HG03280 (cell line): ENCODE measurements at regions not wholly inside any gene's neighbourhood (a gene's known extent, or its start where the extent isn't known, plus 50 kb on each side); places are given as distances from the start of the nearest gene placed in this dataset.
"Not testable (repeated sequence)": the region's sequence is repeated elsewhere in the genome, so short reads cannot be mapped to it uniquely, and the experiment has no call there.

Source experiments
- ATAC-seq: cut with Tn5 transposase; IDR thresholded peaks from one replicate; pipeline ENCODE4 v1.9.1; 2021; ENCODE audit warnings: mild to moderate bottlenecking, moderate library complexity; ENCODE audit not compliant: unreplicated experiment

DNA sequence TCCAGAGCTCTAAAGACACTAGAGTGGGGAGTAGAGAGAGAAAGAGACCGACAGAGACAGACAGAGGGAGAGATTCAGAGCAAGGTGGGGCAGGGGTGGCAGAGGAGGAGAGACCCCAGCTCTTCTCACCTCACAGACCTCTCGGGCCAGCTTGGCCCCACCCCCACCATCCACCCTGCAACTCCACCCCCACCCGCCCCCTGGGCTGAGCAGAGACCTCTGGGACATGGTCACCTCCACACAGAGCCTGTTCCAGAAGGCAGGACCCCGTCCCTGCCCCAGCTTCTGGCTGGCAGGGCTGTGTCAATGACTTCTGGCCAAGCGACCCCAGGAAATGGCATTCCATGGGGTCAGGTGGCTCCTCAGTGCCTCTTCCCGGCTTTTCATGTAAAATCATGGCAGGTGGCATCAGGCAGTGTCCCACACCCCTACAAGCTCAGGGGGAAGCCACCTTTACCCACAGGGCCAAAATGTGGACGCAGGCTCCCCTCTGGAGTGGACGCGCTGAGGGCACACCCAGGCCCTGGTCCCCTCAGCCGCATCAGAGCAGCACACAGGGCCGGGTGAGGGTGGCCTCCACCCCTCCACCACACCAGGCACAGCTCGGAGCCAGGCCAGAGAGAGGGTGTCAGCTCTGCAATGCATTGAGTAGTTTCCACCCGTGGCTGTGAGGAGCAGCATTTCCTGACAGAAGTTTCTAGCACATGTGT, 131.2 kb upstream of the LPCAT1 start:
- ATAC-seq = no peak

DNA sequence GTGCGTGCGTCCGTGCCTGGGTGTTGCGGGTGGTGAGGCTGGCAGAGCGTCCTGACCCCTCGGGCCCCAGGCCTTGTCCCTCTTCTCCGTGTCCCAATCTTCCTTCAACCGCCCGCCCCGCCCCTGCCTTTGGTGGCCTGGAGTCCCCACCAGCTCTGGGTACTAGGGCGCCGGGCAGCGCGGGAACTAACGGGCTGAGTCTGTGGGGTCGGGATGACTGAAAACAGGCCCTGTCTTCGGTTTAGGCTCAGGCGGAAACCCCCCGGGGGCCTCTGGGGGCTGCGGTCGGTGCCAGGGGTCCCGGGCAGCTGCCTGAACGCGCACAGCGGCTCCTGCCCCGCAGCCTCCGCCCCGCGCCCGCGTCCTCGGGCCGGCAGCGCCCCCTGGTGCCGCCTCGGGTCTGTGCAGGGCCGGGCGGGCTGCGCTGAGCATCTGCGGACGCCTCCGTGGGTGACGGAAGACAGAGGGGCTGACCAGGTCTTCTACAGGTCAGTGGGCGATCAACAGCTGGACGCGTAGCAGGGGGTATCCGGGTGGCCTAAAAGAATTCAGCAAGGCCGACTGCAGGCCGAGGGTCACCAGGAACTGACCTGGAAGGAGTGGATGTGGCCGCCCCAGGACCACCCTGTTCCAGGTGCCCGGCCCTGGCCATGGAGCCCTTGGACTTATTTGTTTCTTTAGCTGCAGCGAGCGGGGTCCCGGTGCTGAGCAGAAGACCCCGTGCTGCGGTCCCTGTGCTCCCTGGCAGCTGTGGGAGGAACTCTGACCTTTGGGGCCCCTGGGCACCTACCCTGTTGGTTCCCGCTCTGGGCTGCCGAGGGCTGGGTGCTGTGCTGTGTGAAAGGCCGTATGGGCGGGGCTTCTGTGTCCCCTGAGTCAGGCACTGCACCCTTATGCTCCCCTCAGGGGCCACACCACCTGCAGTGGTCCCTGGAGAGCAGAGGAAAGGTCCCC, 130.2 kb upstream of the LPCAT1 start:
- ATAC-seq = peak; percentile 92

DNA sequence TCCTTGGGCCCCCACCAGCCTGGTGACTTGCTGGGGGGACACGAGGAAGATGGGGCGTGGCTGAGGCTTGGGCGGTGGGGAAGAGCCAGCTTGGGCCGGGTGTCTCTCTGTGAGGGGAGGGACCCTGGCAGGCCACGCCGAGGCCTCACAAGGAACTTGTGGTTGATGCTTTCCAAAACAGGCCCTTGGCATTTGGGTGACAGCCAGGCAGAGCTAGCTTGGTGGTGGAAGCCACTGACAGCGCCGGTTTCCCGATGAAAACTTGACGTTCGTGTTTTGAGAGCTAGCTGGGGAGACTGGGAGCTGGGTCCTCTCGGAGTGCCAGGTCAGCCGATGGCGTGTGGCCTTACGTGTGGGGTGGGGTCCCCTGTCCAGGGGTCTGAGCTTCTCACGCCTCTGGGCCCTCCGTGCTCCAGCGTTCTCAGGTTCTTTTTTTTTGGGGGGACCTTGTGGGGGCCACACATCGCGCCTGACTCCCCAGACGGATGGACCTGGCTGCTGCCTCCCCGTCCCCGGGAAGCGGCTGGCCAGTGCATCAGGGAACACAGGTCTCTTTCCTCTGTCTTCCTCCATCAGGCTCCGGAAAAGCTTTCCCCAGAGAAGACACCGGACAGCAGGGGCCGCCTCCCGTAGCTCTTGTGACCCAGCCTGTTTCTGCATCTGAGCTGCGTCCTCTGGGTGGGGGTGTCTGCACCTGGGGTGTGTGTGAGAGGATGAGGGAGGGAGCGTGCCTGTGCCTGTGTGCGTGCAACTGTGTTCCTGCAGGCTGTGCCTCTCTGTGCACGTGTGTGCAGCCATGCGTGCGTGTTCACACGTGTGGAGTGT, 129.3 kb upstream of the LPCAT1 start:
- ATAC-seq = peak; percentile 25

DNA sequence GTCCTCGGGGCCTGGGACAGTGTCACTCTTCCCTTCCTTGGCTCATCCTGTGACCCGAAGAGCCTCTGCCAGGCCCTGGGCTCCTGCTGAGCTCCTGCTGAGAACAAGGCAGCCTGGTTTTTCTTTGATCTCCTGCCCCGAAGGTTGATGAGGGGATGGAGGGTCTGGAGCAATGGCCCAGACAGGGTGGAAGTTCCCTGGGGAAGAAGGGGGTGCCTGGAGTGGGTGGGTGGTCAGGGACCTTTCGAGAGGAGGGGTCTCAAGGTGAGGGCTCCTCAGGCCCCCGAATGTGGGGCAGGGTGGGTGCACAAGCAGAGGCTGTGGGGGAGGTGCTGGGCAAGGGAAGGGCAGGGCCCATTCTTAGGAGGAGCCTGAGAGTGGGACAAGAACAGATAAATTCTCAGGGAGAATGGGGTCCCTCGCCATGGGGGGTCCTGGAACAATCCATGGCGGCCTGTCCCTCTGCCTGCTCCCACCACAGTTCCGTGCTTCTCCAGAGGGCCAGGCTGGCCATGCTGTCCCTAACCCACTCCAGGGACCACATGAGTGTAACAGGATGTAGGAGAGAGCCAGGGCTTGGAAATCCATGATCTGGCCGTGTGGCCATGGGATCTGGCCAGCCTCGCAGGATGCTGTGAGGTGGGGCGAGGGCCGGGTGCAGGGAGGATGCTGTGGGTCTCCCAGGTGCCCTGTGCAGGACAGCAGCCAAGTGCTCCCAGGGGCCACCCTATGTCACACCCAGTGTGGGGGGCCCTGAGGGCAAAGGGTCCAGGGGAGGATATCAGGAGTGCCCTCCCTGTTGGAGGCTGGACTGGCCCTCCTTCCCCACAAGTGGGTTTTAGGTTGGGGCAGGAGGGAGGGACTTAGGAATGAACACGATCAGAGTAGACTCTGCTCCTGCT, 128.5 kb upstream of the LPCAT1 start:
- ATAC-seq = no peak

DNA sequence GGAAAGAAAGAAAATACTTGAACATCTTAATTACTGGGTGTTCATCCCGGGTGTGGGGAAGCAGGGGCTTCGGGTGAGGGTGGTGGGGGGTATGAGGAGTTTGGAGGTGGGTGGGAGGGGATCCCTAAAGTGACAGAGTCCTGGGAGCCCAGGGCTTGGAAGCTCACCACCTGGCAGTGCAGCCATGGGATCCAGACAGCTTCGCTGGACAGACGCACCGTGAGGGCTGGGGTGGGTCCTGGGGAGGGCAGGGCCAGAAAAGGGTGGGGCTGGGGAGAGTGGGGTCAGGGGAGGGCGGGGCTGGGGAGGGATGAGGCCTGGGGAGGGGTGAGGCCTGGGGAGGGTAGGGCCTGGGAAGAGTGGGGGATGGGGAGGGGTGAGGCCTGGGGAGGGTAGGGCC, 127.5 kb upstream of the LPCAT1 start:
- no peak for ATAC-seq

DNA sequence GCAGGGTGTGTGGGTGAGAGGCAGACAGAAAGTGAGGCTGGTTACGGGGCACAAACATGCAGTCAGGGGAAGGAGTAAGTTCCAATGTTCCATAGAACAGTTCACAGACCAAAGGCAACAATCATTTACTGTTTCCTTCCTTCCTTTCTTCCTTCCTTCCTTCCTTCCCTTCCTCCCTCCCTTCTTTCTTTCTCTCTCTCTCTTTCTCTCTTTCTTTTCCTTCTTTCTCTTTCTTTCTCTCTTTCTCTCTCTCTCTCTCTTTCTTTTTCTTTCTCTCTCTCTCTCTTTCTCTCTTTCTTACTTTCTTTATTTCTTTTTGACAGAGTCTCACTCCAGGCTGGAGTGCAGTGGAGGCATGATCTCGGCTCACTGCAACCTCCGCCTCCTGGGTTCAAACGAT, 125.8 kb upstream of the LPCAT1 start:
- no peak for ATAC-seq

DNA sequence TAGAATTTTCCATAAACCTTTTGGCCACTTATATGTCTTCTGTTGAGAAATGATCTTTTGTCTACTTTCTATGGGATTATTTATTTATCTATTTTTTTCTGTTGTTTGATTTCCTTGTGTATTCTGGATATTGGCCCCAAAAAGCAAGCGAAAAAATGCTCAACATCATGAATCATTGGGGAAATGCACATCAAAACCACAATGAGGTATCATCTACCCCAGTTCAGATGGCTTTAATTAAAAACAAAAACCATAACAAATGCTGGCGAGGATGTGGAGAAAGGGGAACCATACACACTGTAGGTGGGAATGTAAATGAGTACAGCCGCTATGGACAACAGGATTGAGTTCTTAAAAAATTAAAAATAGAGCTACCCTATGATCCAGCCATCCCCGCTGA, 125.0 kb upstream of the LPCAT1 start:
- no peak for ATAC-seq

DNA sequence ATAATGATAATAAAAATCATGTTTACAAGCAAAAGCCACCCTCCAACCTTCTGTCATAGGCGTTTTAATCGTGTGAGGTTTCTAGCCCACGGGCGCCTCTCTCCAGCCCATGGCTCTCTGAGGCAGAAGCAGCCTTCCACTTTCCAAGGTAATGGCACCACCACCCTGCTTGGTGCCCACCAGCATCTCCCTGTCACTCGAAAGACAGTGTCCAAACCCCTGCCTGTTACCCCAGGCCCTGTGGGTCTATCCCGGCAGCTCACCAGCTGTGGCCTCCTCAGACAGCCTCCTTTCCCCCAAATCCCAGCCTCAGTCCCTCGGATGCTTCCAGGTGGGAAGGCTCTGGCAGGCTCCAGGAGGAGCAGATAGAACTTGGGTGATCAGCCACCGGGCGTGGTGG, 123.8 kb upstream of the LPCAT1 start:
- no peak for ATAC-seq

DNA sequence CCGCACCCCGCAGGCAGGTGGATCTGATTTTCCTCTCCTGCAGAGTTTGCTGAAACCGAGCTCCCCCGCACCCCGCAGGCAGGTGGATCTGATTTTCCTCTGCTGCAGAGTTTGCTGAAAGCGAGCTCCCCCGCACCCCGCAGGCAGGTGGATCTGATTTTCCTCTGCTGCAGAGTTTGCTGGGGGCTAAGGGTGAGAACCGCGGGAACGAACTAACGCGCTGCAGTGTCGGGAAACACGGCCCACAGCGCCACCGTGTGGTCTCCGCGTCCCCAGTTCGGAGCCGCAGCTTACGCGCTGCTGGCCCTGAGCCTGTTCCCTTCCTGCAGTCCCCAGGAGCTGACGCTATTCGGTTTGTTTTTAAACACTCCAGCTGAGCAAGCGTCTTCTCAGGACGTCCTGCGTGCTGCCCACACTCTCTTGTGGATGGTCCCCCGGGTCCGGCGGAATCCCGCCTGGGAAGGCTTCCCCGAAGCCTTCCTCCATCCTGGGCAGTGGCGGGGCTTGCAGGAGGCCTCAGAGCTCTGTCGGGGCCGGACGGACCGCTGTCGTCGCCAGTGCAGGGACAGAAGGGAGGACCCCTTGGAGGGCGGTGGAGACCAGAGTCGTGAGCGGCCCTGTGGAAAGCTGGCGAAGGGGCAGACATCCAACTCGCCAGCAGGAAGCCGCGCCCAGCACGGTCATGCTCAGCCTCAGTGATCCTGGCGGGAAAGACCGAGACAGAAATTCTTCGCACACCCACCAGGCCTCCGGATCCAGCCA, 121.2 kb upstream of the LPCAT1 start:
- ATAC-seq = peak; percentile 67

DNA sequence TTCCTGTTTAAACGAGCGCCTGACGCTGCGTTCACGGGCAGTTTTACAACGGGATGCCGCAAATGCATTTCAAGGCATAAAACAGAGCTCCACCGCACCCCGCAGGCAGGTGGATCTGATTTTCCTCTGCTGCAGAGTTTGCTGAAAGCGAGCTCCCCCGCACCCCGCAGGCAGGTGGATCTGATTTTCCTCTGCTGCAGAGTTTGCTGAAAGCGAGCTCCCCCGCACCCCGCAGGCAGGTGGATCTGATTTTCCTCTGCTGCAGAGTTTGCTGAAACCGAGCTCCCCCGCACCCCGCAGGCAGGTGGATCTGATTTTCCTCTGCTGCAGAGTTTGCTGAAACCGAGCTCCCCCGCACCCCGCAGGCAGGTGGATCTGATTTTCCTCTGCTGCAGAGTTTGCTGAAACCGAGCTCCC, 120.6 kb upstream of the LPCAT1 start:
- ATAC-seq = not testable (repeated sequence)

DNA sequence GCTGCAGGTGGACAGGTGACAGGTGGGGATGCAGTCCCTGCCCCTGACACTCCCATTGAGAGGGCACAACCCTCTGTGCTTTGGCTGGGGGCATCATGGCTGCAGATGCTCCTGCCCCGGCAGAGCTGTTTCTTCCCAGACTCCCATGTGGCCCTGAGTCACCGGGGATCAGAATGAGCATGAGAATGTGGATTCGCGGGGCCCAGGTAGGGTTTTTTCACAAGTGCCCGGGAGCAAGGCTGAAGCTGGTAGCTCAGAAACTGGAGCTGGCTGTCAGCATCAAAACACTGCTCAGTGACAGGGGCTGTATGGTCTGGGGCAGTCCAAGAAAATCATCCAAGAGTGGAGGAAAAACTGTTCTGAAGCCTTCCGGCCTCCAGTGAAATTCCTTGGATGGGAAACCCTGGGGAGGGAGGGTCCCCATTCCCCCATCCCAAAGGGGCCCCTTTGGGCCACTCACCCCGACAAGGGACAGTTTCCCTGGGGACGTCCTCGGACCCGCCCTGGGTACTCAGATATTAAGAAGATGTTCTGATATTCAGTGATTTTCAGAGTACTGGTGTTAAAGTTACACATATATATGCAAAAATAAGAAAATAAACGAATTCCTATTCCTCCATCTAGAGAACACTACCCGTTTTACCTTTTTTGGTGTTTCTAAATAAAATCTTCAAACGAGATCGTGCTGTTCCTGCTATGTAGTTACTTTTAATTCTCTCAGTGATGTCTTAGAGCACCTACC, 120.1 kb upstream of the LPCAT1 start:
- no peak for ATAC-seq

DNA sequence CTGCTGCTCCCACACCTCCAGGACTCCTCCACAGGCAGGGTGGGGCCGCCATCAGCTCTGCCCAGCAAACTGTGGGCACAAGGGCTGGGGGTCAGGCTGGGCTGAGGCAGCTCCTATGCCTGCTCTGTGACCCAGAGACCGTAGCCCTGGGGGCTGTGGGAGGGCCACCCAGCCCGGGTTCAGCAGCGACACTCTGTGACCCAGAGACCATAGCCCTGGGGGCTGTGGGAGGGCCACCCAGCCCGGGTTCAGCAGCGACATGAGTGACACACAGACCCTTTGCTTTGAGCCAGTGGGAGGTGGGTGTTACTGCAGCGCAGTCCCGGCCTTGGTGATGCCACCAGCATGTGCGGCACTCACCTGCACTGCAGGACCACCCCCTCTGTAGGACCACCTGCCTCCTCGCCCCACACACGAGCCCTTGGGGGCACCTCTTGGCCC, 118.9 kb upstream of the LPCAT1 start:
- ATAC-seq = no peak

DNA sequence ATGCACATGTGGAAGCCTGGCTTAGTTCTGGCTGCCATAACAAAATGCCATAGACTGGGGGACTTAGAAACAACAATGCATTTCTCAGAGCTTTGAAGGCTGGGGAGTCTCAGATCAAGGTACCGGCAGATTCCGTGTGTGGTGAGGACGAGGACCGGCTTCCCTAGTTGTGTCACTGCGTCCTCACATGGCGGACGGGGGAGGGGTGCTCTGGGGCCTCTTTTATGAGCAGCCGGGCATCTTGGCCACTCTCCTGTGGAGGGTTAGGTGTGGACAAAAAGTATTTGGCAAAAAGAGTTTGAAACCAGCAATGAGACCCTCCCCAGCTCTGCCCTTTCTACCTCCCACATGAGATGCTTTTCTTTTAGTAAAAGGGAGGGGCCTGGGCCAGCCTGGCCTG, 118.5 kb upstream of the LPCAT1 start:
- ATAC-seq = no peak

DNA sequence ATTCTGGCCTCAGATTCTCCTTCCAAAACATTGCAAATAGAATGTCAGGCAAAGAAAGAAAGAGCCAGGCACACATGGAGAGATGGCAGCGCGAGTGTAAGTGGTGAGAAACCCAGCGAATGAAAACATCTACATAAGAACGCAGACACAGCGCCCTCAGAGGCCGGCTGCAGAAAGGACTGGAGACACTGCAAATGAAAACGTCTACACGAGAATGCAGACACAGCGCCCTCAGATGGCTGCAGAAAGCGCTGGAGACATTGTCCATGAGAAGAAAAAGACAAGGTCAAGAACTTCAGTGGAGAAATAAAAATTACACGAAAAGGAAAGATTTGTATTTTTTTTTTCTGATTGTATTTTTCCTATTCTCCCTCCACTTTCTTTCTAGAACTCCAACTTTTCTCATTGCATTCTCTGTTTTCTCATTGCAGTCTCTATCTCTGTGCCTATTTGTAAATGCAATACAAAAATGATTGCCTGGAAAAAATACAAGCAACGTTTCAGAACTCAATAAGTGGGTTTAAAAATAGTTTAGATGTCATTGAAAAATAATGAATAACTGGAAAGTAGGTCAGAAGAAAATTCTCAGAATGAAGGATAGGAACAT, 117.9 kb upstream of the LPCAT1 start:
- ATAC-seq = peak; percentile 77

DNA sequence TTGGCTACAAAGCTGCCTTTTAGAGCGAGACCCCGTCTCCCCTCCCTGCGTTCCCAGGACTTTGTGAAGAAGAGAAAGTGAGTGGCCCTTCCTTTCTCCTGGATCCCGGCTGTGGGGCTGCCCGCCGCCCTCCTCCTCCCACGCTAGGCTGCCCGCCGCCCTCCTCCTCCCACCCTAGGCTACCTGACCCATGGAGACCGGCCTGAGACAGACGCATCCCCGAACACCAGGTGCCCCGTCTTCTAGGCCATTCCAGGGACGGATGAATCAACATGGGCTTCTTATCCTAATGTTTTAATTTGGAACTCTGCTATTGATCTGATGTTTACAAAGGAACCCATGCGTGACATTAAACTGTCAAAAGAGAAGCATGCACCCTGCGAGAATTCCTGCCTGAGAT, 117.3 kb upstream of the LPCAT1 start:
- no peak for ATAC-seq

DNA sequence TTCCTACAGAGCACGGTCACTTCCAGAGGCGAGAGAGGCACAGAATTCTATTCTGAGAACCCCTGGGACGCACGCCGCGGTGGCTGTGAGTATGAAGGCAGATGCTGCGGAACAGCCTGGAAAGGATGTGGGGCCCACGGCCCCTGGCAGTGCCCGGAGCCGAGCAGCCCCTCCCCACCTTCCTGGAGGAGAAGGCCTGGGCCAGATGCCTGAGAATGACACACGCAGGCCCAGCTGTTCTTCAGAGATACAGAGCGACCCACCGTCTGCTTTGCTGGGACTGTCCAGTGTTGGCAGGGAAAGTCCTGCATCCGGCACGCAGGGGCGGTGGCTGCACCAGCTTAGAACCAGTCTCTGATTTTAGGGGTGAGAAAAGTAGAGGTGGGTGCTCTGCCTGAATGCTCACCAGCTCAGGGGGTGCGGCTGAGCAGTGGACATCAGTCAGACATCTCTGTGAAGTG, 116.7 kb upstream of the LPCAT1 start:
- ATAC-seq = no peak

DNA sequence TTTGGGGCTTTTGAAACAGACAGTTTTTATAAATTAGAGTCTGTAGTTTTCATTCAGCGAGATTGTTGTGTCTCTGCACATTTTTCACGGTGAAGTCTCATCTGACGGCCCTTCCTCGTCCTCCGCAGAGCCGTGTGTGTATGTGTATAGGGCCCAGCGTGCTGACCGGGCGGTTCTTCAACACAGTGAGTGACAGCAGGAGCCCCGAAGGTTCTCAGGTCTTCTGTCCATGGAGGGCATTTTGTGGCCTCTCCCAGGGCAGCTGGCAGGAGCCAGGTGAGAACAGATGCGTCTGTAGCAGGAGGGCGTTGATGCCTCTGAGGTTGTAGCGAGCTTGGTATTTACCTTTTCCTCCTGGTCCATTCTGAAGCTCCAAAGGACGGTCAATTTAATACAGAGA, 116.0 kb upstream of the LPCAT1 start:
- no peak for ATAC-seq

DNA sequence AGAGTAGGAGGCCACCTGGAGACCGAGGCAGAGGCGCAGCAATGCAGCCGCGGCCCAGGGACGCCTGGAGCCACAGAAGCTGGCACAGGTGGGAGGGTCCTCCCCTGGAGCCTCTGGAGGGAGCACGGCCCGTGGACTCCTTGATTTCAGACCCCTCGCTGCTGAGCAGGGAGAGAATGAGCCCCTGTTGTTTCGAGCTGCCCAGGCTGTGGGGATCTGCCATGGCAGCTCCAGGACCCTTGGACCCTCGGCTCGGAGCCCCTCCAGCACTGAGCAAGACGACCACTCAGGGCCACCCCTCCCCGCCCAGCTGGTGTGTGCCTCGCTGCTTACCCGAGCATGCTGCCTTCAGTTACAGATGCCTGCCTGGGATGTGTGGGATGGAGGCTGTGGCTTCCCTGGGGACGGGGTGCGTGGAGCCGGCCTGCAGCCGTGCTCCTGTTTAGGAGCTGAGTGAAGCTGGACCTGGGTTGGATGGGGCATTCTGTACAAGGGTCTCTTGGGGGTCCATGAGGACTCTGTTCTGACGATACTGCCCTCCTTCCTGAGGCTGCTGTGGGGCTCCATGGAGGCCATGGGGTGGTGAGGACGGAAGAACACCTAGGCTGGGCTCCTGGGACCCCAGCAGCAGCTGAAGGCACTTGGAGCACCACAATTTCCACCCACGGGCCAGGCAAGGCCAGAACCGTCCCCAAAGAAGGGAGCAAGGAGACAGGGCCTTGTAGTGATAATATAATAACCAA, 115.1 kb upstream of the LPCAT1 start:
- no peak for ATAC-seq
